Gastroesophageal sphincter (tissue), 3 donors: ENCODE measurements at regions not wholly inside any gene's neighbourhood (a gene's known extent, or its start where the extent isn't known, plus 50 kb on each side); places are given as distances from the start of the nearest gene placed in this dataset.

Experiments used
- EP300 ChIP-seq: sonication (generic); formaldehyde crosslinking; IDR thresholded peaks from one replicate; pipeline ENCODE4 v1.6.1; 2017; ENCODE audit warnings: antibody characterized with exemption, mild to moderate bottlenecking
- POLR2A ChIP-seq, 2 donors: fragments of 450-650 bp; IDR thresholded peaks; one replicate each; pipeline ENCODE4 v1.6.1; 2017; ENCODE audit warnings: antibody characterized with exemption in 2 of 2, mild to moderate bottlenecking in 2 of 2, moderate library complexity in 1 of 2
- POLR2AphosphoS5 ChIP-seq: sonication (generic); formaldehyde crosslinking; IDR thresholded peaks from one replicate; pipeline ENCODE4 v1.6.1; 2017; ENCODE audit warnings: antibody characterized with exemption
- TF ChIP-seq, protein P1 (sequence below), 4 experiments: fragments of 200-600 bp in 2 of 4; fragments of 450-650 bp in 2 of 4; sonication (generic) in 1 of 4; IDR thresholded peaks; one replicate each; pipeline ENCODE4 v1.5.1; 2017 to 2019; ENCODE audit warnings: antibody characterized with exemption in 4 of 4, mild to moderate bottlenecking in 2 of 4, moderate library complexity in 2 of 4

DNA sequence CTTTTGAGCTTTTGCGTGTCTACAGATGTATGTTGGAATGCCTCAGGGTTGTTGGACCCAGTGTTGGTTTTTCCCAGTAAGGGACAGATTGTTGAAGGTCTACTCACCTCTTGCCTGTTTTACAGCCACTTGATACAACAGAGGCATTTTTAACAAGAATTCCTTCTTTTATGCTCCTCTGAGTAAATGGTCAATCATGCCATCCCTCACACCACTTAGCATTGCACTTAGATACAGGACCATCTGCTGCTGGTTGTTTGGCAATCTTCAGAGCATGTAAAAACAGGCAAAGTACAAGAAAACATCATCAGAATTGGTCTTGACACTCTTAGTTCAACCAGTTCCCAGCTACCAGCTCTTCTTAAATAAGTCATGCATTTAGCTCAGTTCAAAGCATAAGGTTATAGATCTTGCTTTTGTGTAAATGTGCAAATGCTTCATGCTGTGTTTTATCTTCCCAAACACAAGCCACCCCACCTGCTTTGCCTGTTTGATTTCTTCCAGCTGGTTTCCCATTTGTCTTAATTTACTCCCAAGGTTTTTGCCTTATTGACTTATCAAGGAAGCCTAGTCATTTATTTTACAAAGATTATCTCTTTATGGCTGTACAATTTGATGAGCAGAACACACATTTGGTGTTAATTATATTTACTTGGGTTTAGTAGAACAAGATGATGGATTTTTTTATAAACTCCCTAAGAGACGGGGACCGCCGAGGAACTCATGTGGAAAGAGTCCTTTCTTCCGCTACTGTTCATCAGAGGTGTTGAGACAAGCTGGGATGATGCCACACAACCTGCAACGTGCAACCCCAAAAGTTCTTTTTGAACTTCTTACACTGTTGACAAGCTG, 136.6 kb downstream of the AHR start:
- TF ChIP-seq, protein P1, sequence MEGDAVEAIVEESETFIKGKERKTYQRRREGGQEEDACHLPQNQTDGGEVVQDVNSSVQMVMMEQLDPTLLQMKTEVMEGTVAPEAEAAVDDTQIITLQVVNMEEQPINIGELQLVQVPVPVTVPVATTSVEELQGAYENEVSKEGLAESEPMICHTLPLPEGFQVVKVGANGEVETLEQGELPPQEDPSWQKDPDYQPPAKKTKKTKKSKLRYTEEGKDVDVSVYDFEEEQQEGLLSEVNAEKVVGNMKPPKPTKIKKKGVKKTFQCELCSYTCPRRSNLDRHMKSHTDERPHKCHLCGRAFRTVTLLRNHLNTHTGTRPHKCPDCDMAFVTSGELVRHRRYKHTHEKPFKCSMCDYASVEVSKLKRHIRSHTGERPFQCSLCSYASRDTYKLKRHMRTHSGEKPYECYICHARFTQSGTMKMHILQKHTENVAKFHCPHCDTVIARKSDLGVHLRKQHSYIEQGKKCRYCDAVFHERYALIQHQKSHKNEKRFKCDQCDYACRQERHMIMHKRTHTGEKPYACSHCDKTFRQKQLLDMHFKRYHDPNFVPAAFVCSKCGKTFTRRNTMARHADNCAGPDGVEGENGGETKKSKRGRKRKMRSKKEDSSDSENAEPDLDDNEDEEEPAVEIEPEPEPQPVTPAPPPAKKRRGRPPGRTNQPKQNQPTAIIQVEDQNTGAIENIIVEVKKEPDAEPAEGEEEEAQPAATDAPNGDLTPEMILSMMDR (IDR thresholded peaks at IDR 0.05), result no peak
- TF ChIP-seq POLR2A (IDR thresholded peaks at IDR 0.05) (no peak), POLR2AphosphoS5 (no peak), EP300 (no peak)
